ENCODE measurements at regions not wholly inside any gene's neighbourhood (a gene's known extent, or its start where the extent isn't known, plus 50 kb on each side); places are given as distances from the start of the nearest gene placed in this dataset.

DNA sequence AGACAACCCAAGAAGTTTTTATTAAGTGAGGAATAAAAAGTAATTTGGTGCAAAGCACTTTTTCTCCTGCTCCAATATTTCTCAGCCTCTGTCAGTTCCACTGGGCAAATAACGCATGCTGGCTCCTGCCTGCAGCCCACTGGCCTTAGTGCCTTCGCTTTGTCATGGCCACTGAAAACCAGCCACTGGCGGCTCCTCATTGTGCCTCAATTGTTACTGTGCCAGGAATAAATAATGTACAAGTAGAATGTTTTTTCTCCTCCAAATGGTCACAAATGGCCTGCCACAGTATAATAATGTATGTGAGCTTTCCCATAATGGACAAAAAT lies 267.1 kb downstream of the ACTR3 start:
- H3K27me3 ChIP-seq = no peaks in the 10 kb centered on the region
- ATAC-seq = no peak
- FAIRE-seq = no peak
- intact Hi-C loops (cut with DNase I) = no loop called here
- peaks cover 0 to 6% (median 4%) of the 10 kb centered on the region in 3 donors for H3K4me1 ChIP-seq
- H3K27ac ChIP-seq = no peak overlapping the region
- TF ChIP-seq, protein P1, sequence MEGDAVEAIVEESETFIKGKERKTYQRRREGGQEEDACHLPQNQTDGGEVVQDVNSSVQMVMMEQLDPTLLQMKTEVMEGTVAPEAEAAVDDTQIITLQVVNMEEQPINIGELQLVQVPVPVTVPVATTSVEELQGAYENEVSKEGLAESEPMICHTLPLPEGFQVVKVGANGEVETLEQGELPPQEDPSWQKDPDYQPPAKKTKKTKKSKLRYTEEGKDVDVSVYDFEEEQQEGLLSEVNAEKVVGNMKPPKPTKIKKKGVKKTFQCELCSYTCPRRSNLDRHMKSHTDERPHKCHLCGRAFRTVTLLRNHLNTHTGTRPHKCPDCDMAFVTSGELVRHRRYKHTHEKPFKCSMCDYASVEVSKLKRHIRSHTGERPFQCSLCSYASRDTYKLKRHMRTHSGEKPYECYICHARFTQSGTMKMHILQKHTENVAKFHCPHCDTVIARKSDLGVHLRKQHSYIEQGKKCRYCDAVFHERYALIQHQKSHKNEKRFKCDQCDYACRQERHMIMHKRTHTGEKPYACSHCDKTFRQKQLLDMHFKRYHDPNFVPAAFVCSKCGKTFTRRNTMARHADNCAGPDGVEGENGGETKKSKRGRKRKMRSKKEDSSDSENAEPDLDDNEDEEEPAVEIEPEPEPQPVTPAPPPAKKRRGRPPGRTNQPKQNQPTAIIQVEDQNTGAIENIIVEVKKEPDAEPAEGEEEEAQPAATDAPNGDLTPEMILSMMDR (IDR thresholded peaks at IDR 0.05) = no peak
- no peaks in the 10 kb centered on the region for H3K9me3 ChIP-seq
- no peaks in the 10 kb centered on the region for H3K36me3 ChIP-seq
- WGBS, 2 donors = 93 to 95% methylated on average over 3 of the region's 3 CpGs
- no peak overlapping the region for H3K4me3 ChIP-seq
- DNase-seq = no peak

- H3K27ac ChIP-seq = no peak overlapping the region
- intact Hi-C loops (cut with DNase I) = no loop called here
- no peaks in the 10 kb centered on the region for H3K36me3 ChIP-seq
- FAIRE-seq = no peak
- TF ChIP-seq, protein P1 (IDR thresholded peaks at IDR 0.05) = no peak
- WGBS, 2 donors = 9 to 27% methylated on average over 2 of the region's 2 CpGs
- peak; percentile 74 to 98 (median 88) for ATAC-seq
- H3K27me3 ChIP-seq = no peaks in the 10 kb centered on the region
- DNase-seq = peak in 4 of 6 donors; percentile 19 to 39 (median 26)
- H3K9me3 ChIP-seq = no peaks in the 10 kb centered on the region
- no peak overlapping the region for H3K4me3 ChIP-seq
- peaks cover 0 to 6% (median 4%) of the 10 kb centered on the region in 3 donors for H3K4me1 ChIP-seq
These were observed 270.5 kb downstream of the ACTR3 start for GRCh38 chr2:114160263-114160981.

DNA sequence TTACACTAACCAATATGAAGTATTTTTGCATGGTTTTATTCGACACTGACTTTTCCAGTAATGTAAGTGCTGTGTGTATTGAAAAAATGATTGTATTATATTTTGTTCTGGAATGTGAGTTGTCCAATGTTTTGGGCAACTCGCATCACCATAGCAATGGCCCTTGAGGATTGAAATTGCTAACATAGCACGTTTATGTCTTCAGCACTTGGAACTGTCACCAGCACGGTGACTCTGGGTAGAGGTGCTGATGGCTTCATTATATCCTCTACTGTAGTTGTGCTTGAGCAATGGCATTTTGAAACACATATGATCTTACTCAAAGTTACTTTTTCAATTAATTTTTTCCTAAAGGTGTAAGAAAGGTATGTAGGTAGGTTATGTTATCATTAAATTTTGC lies 271.5 kb downstream of the ACTR3 start:
- Histone ChIP-seq H3K9me3 (no peaks in the 10 kb centered on the region), H3K27me3 (no peaks in the 10 kb centered on the region), H3K27ac (no peak overlapping the region), H3K4me3 (no peak overlapping the region), H3K36me3 (no peaks in the 10 kb centered on the region), H3K4me1 (peaks cover 0 to 6% (median 4%) of the 10 kb centered on the region in 3 donors)
- TF ChIP-seq, protein P1 (IDR thresholded peaks at IDR 0.05) = no peak
- ATAC-seq (no peak), DNase-seq (no peak), FAIRE-seq (no peak)
- WGBS, 2 donors = 84 to 92% methylated on average over 4 of the region's 4 CpGs
- intact Hi-C loops (cut with DNase I) = no loop called here

GRCh38 chr2:114167799-114168198 lies 274.6 kb upstream of the DPP10 start:
- H3K9me3 ChIP-seq = no peaks in the 10 kb centered on the region
- H3K36me3 ChIP-seq = no peaks in the 10 kb centered on the region
- H3K4me3 ChIP-seq = no peak overlapping the region
- DNase-seq (no peak), FAIRE-seq (no peak), ATAC-seq (no peak)
- H3K27ac ChIP-seq = no peak overlapping the region
- TF ChIP-seq, protein P1 (IDR thresholded peaks at IDR 0.05) = no peak
- H3K27me3 ChIP-seq = no peaks in the 10 kb centered on the region
- intact Hi-C loops (cut with DNase I) = no loop called here
- WGBS, 2 donors = 65 to 77% methylated on average over 2 of the region's 2 CpGs
- no peaks in the 10 kb centered on the region for H3K4me1 ChIP-seq

GRCh38 chr2:114170070-114170469 lies 272.4 kb upstream of the DPP10 start:
- Histone ChIP-seq H3K4me1 (no peaks in the 10 kb centered on the region), H3K36me3 (no peaks in the 10 kb centered on the region), H3K4me3 (no peak overlapping the region), H3K27me3 (no peaks in the 10 kb centered on the region), H3K9me3 (no peaks in the 10 kb centered on the region), H3K27ac (no peak overlapping the region)
- ATAC-seq (peak in 1 of 4 donors; percentile 58), FAIRE-seq (no peak), DNase-seq (no peak)
- WGBS, 2 donors = 62 to 63% methylated on average over 1 of the region's 1 CpG
- intact Hi-C loops (cut with DNase I) = no loop called here
- TF ChIP-seq, protein P1 (IDR thresholded peaks at IDR 0.05) = no peak
